NCI-H128 (cell line): ENCODE measurements at regions not wholly inside any gene's neighbourhood (a gene's known extent, or its start where the extent isn't known, plus 50 kb on each side); places are given as distances from the start of the nearest gene placed in this dataset.

Experiments
- DNase-seq: peaks from one replicate; lab custom pipeline; 2025; ENCODE audit not compliant: unreplicated experiment; lab: John Stamatoyannopoulos, UW

DNA sequence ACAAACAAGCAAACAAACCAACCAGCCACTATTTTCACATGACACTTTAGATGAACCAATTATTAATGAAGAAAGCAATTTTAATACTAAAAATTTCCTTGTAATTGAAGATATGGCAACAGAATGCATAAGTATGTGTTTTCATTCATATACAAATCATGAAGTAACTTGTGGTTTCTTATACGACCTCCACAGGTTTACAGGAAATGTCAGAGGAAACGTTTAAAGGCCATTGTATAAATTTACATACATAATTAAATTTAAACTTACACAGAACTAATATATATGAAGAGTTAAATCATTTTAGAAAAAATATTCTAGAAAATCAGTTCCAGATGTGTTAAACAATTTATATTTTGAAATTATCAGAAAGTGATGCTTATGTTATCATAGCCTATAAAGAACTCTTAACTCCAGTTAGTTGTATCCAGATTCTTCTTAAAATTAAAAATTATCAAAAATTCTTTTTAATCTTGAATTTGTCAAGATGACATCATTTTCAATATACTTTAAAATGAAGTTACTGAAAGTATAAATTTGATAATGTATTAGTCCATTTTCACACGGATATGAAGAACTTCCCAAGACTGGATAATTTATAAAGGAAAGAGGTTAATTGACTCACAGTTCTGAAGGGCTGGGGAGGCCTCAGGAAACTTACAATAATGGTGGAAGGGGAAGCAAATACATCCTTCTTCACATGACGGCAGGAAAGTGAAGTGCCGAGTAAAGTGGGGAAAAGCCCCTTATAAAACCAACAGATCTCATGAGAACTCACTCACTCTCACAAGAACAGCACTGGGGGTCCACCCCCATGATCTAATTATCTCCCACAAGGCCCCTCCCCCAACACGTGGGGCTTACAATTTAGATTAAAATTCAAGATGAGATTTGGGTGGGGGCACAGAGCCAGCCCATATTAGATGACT is 192.0 kb downstream of the PIK3R1 start:
- no peak for DNase-seq

DNA sequence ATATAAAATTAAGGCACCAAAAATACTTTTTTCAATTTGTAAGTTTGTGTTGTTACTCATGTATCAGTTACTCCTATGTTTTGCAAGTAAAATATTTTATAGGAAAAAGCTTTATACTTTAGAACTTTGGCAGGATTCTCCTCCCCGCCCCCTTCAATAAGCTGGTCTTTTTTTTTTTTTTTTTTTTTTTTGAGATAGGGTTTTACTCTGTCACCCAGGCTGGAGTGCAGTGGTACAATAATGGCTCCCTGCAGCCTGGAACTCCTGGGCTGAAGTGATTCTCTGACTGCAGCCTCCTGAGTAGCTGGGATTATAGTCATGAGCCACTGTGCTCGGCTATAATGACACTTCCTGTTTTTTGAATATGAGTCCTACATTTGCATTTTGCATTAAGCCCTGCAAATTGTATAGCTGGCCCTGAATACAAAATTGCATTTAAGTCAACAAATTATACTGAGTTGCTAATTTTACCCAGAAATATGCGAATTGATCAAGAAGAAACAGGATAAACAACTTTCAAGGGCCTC is 192.9 kb downstream of the PIK3R1 start:
- no peak for DNase-seq

DNA sequence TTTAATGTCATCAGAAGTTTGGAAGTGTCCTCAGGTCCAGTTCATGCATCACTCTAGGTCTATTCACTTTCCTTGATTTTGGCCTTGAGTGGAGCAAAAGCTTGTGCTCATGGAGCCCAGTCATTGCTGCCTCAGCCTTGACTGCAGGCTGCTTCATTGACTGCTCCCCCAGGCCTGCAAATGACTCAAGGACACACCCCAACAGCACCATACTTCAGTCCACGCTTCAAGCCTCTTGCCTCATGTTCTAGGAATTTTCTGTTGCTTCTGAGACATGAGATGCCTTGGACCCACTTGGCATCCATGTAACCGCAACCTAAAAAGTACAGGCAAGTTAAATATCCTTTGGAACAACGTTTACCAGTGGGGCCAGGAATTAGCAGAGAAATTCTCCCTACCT is 193.7 kb downstream of the PIK3R1 start:
- DNase-seq: no peak

DNA sequence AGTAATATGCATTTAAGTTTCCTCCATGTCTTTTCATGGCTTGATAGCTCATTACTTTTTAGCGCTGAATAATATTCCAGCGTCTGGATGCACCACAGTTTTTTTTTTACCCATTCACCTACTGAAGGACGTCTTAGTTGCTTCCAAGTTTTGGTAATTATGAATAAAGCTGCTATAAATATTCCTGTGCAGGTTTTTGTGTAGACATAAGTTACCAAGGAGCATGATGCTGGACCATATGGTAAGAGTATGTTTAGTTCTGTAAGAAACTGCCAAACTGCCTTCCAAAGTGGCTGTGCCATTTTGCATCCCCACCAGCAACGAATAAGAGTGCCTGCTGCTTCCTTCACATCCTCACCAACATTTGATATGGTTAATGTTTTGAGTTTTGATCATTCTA is 195.6 kb downstream of the PIK3R1 start:
- no peak for DNase-seq

DNA sequence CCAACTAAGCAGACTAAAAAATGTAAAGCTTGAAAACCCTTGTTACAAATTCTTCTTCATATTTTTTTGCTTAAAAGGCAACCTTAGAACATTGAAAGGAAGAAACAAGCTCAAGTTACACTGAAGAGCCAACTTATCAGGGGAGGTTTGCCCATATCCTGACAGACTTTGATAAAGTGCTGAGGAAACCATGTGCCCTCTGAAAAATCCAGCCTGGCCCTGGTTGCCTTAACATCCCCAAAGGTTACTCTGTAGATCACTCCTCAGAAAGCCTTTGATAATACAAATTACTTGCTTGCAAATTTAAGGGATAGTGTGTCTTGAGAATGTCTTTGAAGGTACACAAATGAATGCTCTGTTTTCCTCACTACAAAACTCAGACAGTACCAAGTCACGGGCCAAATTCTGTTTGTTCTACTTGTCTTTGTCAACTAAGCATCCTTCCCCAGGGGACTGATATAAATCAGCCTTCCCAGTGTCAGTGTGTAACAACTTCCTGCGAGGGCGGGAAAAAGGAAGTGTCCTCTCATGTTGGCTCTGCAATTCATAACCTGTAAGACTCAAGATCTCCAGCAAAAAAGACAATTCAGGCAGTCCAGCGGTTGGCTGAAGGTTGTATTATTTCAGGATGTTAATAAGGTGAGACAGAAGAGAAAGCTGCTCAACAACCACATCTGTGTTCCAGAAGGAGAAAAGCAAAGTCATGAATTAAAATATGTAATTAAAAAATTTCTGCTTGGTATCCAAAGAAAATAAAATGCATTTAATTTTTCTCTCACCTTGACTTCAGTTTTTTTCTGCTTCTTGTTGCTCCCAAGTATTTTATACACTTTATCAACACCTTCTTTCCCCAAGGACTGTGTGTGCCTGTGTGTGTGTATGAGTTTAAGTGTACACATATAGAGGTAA is 199.9 kb downstream of the PIK3R1 start:
- DNase-seq: no peak

DNA sequence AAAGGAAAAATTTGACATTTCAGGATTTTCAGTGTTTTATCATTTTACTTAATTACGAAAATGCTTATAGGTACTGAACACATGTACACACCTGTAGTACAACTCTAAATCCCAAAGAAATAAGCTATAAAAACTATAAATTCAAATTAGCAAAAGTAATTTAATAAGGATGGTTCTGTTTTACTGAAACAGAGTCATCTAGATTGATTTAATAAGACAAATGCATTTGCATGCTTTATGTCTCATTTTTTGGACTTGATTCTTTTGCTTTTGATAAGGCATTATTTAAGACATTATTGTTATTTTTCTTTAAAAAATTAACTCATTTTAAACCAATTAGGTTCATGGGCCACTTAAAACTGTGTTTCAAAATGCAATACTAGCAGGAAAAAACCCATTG is 201.2 kb downstream of the PIK3R1 start:
- no peak for DNase-seq

DNA sequence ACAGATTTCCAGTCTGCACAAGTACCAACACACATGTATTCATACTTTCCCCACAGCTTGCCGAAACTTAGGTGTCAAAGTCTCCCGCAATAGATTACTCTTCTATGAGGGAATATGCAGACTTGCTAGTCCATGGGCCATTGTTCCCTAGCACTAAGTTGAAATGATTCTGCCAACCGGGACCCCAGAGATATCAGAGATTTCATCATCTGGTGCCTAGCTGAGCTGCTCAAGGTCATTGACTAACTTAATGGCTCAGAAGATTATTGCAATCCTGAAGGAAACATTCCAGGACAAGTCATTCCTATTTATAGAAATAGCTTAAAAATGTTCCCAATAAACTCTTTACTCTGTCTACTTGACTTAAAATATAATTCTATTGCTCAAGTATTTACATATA is 202.6 kb downstream of the PIK3R1 start:
- no peak for DNase-seq

DNA sequence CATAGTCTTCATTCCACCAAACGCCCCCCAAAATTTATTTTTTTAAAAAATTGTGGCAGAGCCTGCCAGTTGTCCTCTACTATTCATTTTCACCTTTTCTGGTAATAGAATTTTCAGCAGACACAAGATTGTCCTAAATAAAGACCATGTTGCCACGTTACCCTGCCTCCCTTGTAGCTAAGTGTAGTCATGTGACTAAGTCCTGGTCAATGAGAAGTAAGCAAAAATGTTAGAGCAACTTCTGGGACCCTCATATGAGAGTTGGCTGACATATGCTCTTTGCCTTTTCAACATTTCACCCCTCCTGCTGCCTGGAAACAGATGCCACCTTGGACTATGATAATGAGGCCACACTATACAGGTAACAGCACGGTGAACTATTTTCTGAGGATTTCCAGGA is 203.1 kb downstream of the PIK3R1 start:
- no peak for DNase-seq

DNA sequence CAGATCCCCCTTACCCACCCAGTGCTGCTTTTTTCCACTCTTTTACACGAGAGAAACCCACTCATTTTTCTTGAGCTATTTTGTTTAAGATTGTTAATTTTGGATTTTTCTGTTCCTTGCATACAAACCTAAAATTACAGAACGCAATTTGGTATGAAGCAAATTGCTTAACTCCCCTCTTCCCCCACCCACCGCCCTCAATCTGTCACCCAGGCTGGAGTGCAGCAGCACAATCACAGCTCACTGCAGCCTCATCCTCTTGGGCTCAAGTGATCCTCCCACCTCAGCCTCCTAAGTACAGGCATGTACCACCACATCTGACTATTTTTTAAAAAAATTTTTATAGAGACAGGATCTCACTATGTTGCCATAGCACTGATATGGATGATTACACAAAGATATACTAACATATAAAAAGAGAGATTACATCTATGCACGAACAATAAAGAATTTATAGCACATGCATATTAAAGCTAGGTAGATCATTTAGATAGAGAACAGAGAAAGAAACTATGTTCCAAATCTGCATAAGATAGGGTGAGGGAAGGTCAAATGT is 203.6 kb downstream of the PIK3R1 start:
- no peak for DNase-seq

DNA sequence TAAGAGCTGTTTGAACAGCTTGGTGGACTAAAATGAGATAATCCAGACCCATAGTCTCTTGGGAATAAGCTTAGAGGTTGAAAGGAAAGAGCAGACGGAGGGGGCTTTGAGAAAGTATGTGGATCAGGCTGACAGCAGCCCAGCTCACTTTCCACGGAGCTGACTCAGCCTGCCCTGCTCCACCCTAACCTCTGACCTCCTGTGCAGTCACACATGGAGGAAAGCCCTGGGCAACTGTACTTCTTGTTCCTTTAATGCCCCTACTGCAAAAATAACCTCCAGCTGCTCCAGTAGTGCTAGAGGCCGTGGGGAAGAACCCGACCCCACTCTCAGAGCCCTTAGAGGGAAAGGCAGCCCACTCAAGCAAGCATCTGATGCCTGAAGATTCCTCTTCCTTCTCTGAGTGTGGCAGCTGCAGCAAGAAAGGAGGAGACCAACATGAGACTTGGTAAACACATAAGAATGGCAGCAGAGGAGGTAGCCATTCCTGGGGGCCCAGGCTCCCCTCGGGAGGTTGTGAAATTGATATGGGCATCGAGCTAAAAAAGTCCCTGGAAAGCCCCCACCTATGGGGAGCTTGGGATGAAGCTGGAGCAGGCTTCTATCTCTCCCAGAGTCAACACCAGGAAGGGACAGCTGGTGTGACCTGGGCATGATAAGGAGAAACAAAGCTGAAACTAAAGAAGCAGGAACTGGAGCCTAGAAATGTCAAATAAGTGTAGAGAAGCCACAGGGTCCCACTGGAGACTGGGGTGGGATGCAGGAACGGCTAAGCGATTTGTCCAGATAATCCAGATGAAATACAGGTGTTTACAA is 204.3 kb downstream of the PIK3R1 start:
- no peak for DNase-seq

DNA sequence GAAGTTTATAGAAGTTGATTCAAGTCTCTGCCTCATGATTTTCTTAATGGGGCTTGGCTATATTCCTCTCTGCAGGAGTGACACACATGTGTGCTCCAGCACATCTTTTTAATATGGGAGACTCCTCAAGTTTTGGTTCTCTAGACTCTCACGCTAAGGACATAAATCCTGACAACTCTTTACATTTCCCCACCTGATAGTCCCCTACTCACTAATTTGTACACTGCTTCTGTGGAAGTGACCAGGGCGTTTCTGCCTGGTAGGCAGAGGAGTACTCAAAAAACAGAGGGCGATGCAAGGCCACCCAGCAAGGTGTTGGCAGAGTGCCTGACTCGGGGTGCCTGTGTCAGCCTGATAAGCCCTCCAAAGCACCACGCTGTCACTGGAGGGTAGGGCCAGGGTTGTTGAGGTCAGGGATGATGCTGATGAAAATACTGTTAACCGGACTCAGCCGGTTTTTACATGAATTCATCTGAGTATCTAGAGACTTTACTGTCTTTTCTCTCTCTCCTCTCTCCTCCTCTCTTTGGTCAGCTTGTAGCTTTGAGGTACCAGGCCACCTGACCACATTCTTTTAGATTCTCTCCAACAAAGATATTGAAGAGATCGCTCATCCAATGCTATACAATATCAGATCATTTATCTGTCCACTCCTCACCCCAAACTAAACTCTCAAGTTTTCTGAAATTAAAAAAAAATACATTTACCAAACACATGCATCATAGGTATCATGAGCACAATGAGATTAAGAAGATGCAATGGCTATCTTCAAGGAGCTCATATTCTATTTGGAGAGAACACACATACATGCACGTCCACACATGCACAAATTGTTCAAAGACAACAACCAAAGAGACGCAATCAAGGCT is 205.2 kb downstream of the PIK3R1 start:
- no peak for DNase-seq

DNA sequence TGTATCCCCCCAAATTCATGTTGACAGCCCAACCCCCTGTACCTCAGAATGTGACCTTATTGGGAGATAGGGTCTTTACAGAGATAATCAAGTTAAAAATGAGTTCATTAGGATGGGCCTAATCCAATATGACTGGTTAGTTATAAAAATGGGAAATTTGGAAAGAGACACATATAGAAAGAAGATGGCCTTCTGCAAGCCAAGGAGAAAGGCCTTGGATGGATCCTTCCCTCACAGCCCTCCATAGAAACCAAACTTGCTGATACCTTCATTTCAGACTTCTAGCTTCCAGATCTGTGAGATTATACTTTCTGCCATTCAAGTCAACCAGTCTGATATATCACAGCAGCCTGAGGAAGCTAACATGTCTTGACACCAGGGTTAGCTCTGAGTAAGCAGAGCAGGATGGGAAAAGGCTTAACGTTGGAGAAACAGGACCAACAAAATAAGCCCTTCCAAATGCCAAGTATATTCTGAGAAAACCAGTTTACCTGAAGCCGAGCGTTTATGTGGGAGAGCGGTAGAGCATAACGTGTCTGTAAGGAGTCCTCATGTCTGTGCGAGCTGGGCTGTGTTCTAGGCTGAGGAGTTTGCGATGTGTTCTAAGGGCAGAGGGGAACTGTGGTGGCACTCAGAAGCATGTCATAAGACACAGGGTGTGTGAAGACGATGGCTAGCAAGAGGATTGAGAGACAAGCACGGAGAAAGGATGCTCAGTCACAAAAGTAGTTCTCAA is 206.1 kb downstream of the PIK3R1 start:
- no peak for DNase-seq

DNA sequence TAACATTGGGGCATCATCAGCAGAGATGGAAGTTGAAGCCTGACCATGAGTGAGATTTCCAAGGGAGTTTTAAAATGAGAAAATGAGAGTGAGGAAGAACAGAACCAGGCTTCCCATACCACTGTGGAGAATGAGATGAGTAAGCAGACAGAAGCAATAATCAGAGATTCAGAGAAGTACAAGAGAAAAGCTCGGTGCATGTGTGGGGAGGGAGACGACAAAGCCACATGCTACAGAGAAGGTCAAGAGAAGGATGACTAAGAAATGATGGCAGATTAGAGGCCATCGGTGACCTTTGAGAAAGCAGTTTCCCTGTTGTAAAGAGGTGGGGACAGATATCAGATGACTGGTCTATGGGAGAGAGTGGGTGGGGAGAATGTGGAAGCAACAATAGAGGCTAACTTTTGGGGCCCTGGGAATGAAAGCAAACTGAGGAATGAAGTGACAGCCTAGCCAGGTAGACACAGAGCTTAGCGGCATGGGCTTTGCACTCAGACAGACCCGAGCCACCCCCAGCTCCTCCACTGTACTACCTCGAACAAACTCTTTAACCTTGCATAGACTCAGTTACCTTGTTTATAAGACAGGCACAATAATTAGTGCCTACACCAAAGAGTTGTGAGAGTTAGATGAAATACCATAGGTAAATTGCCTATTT is 207.7 kb downstream of the PIK3R1 start:
- DNase-seq: no peak

DNA sequence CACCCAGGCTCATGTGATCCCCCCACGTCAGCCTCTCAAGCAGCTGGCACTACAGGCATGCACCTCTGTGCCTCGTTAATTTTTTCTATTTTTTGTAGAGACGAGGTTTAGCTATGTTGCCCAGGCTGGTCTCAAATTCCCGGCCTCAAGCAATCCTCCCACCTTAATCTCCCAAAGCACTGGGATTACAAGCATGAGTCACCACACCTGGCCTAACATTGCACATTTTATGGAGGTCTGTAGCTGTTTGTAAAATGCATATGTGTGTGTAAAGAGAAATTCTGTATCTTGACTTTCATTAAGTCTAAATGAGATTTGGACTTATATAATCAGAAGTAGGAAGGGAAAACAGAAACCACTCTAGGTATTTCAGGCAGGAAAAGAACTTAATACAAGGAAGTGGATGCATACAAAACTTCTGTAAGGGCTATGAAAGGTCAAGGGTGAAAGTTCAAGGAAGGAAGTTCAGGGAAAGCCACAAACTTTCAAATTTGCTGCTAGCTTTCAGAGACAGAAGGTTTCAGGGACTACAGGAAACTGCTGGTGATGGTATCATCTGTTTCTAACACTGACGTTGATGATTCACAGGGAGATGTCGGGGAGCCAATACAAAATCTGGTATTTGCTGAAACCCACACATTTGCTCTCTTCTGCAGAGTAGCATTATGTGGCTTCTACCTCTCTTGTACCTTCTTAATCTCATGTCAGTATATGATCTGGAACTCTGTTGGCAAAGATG is 209.4 kb downstream of the PIK3R1 start:
- no peak for DNase-seq

DNA sequence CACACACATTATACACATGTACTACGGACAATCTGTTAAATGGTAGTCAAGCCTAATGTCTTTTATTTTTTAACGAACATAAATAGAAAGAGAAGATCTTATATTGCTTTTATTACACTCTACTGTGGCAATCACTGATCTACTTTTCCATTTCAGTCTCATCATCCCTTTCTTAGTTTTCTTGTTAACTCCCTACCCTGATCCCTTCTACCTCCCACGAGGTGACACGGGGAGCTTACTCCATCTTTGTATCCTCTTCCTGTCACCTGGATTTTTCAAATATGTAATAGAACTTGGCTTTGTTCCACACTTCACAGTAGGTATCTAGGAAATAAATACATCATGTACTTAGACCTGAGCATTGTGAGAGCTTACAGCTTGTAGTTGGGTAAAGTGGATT is 211.0 kb downstream of the PIK3R1 start:
- no peak for DNase-seq

DNA sequence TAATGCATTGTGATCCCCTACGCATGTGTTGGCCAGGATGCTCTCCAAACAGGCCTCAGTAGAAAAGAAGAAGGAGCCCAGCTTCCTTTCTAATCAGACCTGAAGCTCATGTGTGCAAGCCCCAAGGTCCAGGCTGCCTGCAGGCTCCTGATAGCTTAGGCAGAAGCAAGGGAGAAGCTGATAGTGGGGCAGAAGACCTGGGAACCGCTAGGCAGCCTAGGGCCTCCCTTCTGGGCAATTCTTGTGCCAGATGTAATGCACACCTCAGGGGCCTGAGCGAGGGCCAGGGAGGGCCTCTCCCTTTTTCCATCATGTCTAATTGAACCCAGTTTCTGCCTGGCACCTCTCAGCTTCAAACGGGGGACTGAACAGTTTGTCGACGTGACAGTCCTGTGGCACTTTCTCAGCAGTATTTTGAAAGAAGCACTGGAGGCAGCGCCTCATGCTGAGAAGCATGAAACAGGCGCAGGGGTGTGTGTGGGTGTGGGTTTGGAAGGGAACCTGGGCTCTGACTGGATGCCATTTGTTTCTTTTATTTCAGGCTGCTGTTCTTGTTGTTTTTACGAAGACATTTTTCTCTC is 212.8 kb downstream of the PIK3R1 start:
- no peak for DNase-seq

DNA sequence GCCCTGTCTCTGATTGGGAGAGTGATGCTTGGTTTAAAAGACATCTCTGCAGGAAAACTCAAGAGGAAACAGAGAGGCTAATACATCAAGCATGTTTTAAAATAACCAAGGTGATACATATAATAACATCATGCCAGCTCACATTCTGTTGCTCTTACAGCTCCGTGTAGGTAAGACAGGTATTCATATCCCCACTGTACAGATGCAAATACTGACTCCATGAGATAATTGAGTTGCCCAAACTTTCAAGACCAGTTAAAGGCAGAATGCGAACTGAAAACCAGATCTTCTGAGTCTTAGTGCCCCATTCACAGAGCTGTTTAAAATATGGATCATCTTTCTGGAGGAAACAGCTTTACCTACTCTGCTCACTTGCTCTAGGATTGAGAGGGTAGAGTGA is 214.0 kb downstream of the PIK3R1 start:
- no peak for DNase-seq
